Muscle layer of colon (tissue), 2 donors: ENCODE measurements at regions not wholly inside any gene's neighbourhood (a gene's known extent, or its start where the extent isn't known, plus 50 kb on each side); places are given as distances from the start of the nearest gene placed in this dataset.

Experiments used
- H3K27ac ChIP-seq: one replicate; pipeline ENCODE4 v1.7.0; 2013; ENCODE audit warnings: low read depth, mild to moderate bottlenecking, low read length, moderate library complexity
- H3K27me3 ChIP-seq, 2 donors: one replicate each; pipeline ENCODE4 v1.7.0; 2013; ENCODE audit warnings: low read length in 2 of 2, mild to moderate bottlenecking in 2 of 2; ENCODE audit not compliant: insufficient read depth in 2 of 2, control insufficient read depth in 1 of 2
- H3K36me3 ChIP-seq: one replicate; pipeline ENCODE4 v1.7.0; 2013; ENCODE audit warnings: mild to moderate bottlenecking, low read length; ENCODE audit not compliant: insufficient read depth
- H3K4me1 ChIP-seq: one replicate; pipeline ENCODE4 v1.7.0; 2013; ENCODE audit warnings: mild to moderate bottlenecking, low read length; ENCODE audit not compliant: insufficient read depth
- H3K4me3 ChIP-seq, 2 donors: one replicate each; pipeline ENCODE4 v1.7.0; 2013; ENCODE audit warnings: low read length in 2 of 2, low read depth in 1 of 2, mild to moderate bottlenecking in 1 of 2, moderate library complexity in 1 of 2
- H3K9ac ChIP-seq: one replicate; pipeline ENCODE4 v1.7.0; 2013; ENCODE audit warnings: low read length
- H3K9me3 ChIP-seq: one replicate; pipeline ENCODE4 v1.7.0; 2013; ENCODE audit warnings: mild to moderate bottlenecking, low read length
- donor health status: abdominal sarcoma.
- donor health status: Adenocarcinoma of cecum.

DNA sequence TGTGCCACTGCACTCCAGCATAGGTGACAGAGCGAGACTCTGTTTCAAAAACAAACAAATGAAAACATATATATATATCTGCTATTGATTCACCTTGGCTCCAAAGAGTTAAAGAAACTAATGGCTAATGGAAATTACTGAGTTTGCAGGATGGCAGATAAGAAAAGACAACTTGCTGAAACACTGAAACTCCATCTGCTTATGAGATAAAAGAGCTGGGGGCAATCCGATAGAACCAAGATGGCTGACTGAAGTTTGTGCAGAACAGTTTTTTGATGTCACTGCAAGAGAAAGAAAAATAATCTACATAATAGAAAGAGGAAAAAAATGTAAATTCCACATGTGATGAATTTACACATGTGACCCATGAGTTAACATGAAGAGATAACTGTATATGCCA is 88.2 kb downstream of the LRATD1 start:
- Histone ChIP-seq H3K9me3 (no peaks in the 10 kb centered on the region), H3K36me3 (no peaks in the 10 kb centered on the region), H3K4me1 (no peaks in the 10 kb centered on the region), H3K9ac (no peak overlapping the region), H3K4me3 (no peak overlapping the region), H3K27me3 (no peaks in the 10 kb centered on the region), H3K27ac (no peak overlapping the region)

DNA sequence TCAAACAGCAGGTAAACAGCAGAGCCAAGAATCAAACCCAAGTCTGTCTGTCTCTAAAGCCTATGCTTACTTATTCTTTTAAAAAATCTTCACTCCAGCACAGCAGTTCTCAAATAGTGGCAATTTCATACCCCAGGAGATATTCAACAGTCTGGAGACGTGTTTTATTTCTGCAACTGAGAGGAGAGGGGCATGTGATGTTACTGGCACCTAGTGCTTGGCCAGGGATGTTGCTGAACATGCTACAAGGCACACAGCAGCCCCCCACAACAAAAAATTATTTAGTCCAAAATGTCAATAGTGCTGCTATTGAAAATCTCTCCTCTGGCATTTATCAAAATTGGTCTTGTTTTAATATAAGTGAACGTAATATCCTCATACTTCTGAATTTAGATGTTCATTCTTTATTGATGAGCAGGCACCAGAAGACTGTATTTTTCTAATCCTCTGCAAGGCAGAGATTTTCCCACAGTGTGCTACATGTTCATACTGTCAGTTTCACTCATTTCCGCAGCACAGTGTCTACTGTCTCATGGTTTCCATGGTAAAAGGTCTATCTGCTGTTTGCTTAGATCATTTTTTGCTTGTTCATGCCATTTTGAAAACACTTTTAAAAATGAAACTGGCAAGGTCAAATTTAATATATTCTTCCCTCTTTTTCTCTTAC is 90.5 kb downstream of the LRATD1 start:
- H3K36me3 ChIP-seq = no peaks in the 10 kb centered on the region
- no peak overlapping the region for H3K27ac ChIP-seq
- no peak overlapping the region for H3K9ac ChIP-seq
- no peaks in the 10 kb centered on the region for H3K9me3 ChIP-seq
- H3K27me3 ChIP-seq = no peaks in the 10 kb centered on the region
- no peak overlapping the region for H3K4me3 ChIP-seq
- no peaks in the 10 kb centered on the region for H3K4me1 ChIP-seq

DNA sequence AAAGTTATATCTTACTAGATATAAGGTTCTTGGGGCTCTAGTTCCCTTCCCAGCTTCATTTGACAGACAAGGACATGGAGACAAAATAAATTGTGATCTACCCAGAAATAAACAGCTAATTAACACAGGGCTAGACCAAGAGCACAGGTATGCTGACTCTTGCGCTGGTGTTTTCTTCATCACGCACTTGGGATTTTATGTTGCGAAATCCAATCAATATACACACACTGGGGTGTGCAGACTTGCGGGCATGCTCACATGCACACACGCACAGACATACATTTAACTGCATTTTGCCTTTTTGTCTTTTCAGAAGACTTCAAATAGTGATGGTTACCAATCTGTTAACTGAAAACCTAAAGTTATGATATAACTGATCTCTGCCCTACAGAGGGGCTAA is 91.2 kb downstream of the LRATD1 start:
- Histone ChIP-seq H3K27me3 (no peaks in the 10 kb centered on the region), H3K4me3 (no peak overlapping the region), H3K9ac (no peak overlapping the region), H3K27ac (no peak overlapping the region), H3K36me3 (no peaks in the 10 kb centered on the region), H3K9me3 (no peaks in the 10 kb centered on the region), H3K4me1 (no peaks in the 10 kb centered on the region)

DNA sequence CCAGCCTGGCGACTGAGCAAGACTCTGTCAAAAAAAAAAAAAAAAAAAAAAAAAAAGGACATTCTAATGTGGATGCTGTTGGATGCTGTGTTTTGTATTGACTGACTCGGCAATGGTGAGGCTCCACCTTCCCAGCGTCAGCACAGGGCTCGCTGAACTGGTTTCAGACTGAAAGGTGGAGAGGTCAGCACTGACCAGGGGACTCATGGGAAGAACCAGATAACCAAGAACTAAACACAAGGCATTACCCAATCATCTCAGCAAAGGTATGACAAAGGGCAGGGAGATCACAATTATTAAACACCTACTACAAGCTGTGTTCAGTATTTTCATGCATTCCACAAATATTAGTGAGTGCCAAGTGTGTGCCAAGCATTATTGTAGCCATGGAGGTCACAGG is 103.2 kb downstream of the LRATD1 start:
- H3K4me3 ChIP-seq = no peak overlapping the region
- no peaks in the 10 kb centered on the region for H3K9me3 ChIP-seq
- no peak overlapping the region for H3K9ac ChIP-seq
- H3K27ac ChIP-seq = no peak overlapping the region
- H3K36me3 ChIP-seq = no peaks in the 10 kb centered on the region
- no peaks in the 10 kb centered on the region for H3K4me1 ChIP-seq
- H3K27me3 ChIP-seq = no peaks in the 10 kb centered on the region

DNA sequence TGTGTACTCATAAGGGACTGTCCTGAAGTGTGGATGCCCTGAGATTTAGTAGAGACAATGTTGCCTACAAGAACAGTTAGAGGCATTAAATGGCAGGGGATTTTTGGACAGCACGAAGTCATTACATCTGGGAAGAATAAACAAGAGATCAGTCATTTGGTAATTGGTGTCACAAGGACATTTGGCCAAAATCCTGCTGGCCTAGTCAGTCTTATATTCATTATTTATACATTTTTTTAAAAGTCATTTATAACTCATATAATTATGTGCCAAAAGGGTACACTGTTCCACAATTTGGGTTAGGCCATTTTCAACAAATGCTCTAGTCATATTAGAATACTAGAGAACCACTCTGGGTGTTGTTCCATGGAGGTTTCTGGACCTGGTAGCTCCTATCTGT is 104.7 kb downstream of the LRATD1 start:
- no peaks in the 10 kb centered on the region for H3K4me1 ChIP-seq
- H3K9me3 ChIP-seq = no peaks in the 10 kb centered on the region

DNA sequence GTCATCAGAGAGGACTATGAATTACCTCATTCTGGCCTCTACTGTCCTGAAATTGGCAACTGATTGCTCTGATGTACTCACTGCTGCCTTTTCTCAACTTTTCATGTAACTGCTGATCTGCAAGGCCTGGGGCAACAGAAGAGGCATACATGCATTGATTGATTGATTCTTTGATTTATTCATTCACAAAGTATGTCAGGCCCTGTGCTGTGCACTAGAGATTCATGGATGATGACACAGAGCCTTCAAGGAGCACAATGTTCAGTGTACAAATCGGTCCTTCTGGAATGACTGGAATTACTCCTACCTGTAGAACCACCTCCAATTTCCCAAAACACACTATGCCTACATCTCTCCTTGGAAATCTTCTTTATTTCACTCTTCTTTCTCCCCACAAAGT is 111.3 kb downstream of the LRATD1 start:
- Histone ChIP-seq H3K4me3 (no peak overlapping the region), H3K27ac (no peak overlapping the region), H3K27me3 (no peaks in the 10 kb centered on the region), H3K9ac (no peak overlapping the region), H3K9me3 (no peaks in the 10 kb centered on the region), H3K36me3 (no peaks in the 10 kb centered on the region), H3K4me1 (no peaks in the 10 kb centered on the region)

More for the DNA sequence above, 104.7 kb downstream of the LRATD1 start:
- Histone ChIP-seq H3K9ac (no peak overlapping the region), H3K27me3 (no peaks in the 10 kb centered on the region), H3K27ac (no peak overlapping the region), H3K36me3 (no peaks in the 10 kb centered on the region), H3K4me3 (no peak overlapping the region)

DNA sequence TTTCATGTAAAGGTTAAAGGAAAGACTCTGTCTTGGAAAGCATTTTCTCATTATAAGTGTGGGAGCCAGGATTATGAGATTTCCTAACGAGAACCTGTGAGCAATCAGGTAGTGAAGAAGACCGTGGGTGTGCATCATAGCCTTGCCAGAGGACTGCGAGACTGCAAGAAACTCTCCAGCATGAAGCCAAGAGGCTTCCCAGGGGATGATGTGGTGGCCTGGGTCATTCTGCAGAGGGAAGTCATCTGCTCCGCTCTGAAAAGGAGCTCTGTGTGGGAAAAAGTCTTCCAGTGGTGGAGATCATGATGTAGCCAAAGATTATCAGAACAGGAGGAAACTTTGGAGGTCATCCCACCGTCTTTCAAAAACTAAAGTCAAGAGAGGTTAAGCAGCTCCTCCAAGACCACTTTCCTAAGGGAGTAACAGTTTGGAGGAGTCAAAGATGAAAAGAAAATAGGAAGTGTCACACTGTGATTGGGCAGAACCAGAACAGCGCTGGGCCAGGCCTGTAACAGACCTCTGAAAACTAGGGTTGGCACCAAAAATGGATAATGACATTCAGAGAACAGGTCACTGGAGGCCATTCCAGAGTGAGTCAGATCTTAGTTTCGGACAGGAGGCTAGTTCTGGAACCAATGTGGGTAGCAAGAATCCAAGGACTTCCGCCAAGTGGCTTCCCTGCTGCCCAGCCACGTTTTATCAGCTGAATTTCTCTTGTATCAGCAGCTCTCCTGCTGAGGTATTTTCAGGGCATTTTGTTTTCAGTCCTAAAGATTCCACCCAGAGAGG is 113.0 kb downstream of the LRATD1 start:
- H3K27me3 ChIP-seq = no peaks in the 10 kb centered on the region

DNA sequence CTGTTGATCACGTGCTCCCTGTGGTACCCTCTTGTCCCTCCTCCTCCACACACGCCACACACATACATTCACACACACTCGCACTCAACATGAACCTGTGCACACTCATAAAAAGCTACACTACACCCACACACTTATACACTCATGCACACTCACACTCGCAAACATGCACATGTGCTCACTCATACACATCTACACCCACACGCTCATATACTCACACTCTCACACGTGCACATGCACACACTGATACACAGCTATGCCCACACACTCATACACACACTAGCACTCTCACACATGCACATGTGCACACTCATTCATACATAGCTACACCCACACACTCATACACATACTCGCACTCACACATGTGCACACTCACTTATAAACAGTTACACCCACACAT is 113.6 kb downstream of the LRATD1 start:
- H3K4me3 ChIP-seq = no peak overlapping the region
- H3K27me3 ChIP-seq = no peaks in the 10 kb centered on the region
- H3K4me1 ChIP-seq = no peaks in the 10 kb centered on the region
- H3K9ac ChIP-seq = no peak overlapping the region
- no peaks in the 10 kb centered on the region for H3K9me3 ChIP-seq
- no peak overlapping the region for H3K27ac ChIP-seq
- no peaks in the 10 kb centered on the region for H3K36me3 ChIP-seq

More for the DNA sequence above, 113.0 kb downstream of the LRATD1 start:
- Histone ChIP-seq H3K9ac (no peak overlapping the region), H3K9me3 (no peaks in the 10 kb centered on the region), H3K36me3 (no peaks in the 10 kb centered on the region), H3K4me3 (no peak overlapping the region), H3K4me1 (no peaks in the 10 kb centered on the region), H3K27ac (no peak overlapping the region)

DNA sequence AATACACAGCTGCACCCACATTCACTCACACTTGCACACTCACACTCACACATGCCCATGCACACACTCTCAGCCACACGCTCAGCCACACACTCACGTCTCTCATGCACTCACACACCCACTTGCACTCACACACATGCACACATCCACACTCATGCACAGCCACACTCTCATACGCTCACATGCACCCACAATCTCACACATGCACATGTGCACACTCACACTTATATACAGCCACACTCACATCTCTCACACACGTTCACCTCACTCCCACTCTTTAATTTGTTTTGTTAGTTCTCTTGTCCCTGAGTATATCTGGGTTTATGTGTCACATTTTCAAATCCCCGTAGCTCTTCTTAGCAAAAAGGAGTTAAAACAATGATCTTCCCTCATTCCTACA is 114.9 kb downstream of the LRATD1 start:
- H3K4me3 ChIP-seq = no peak overlapping the region
- H3K27ac ChIP-seq = no peak overlapping the region
- no peaks in the 10 kb centered on the region for H3K9me3 ChIP-seq
- no peaks in the 10 kb centered on the region for H3K36me3 ChIP-seq
- H3K4me1 ChIP-seq = no peaks in the 10 kb centered on the region
- H3K27me3 ChIP-seq = no peaks in the 10 kb centered on the region
- no peak overlapping the region for H3K9ac ChIP-seq

DNA sequence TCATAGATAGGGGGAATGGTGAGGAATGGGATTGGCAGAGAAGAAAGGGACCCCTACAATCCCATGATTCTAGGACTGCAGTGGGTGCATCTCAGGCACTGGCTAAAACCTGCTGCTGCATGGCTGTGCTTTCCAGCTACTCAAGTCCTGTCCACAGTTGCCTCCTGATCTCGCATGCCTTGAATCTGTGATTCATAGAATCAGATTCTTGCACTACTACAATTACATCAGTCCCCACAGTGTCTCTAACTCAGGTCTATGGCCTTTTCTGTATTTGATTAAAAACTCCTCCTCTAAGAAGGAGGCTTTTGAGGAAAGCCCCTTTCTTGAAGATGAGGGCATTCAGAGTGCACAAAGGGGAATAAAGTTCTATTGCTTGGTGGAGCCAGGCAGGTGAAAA is 117.4 kb downstream of the LRATD1 start:
- H3K9ac ChIP-seq = no peak overlapping the region
- H3K9me3 ChIP-seq = no peaks in the 10 kb centered on the region
- H3K4me3 ChIP-seq = no peak overlapping the region
- H3K27ac ChIP-seq = no peak overlapping the region
- H3K27me3 ChIP-seq = no peaks in the 10 kb centered on the region
- no peaks in the 10 kb centered on the region for H3K4me1 ChIP-seq
- H3K36me3 ChIP-seq = no peaks in the 10 kb centered on the region

DNA sequence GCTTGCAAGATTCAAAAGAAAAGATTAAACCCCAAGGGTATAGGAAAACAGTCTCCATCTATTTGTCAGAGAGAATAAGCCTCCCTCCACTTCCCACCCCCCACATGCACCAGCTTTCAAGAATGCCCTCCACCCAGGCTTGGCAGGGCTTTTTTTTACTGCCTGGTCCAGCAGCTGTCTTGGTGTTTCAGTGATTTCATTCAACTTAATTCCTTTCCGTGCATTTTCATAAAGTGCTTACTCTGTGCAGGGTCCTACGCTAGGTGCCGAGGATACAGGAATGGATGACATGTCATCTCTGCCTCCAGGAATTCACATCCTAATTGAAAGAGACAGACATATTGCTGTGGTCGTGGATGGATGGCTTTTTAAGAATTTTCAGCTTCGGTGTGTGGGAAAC is 117.9 kb downstream of the LRATD1 start:
- Histone ChIP-seq H3K27ac (no peak overlapping the region), H3K4me1 (no peaks in the 10 kb centered on the region), H3K36me3 (no peaks in the 10 kb centered on the region), H3K27me3 (no peaks in the 10 kb centered on the region), H3K9me3 (no peaks in the 10 kb centered on the region), H3K4me3 (no peak overlapping the region), H3K9ac (no peak overlapping the region)

DNA sequence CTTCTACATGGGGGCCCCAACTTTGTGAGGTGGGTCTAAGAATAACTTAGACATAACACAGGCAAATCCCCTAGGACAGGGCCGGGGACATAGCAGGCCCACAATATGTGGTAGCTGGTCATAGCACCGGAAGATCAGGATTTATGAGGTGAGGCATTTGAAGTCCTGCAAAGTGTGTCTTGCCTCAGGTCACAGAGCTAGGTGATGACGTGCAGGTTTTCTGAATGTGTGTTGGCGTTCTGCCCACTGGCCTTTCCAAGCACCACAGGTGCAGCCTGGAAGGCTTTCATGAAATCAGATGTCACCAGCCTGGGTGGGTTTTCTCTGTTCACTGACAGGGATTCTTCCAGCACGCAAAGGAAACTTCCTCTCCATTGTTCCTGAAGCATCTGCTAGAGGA is 119.1 kb downstream of the LRATD1 start:
- Histone ChIP-seq H3K36me3 (no peaks in the 10 kb centered on the region), H3K9ac (no peak overlapping the region), H3K27ac (no peak overlapping the region), H3K4me3 (no peak overlapping the region), H3K9me3 (no peaks in the 10 kb centered on the region), H3K4me1 (no peaks in the 10 kb centered on the region), H3K27me3 (no peaks in the 10 kb centered on the region)
